ENCODE measurements at regions not wholly inside any gene's neighbourhood (a gene's known extent, or its start where the extent isn't known, plus 50 kb on each side); places are given as distances from the start of the nearest gene placed in this dataset.

- H3K27ac ChIP-seq (ENCODE audit: low read depth in 1 of 2, low read length in 2 of 2): no peak overlapping the region
- no peak for TF ChIP-seq NR2F2 (IDR thresholded peaks at IDR 0.05)
- TF ChIP-seq FOXA1 (IDR thresholded peaks at IDR 0.05): no peak
- WGBS: 45% methylated on average over 13 of the region's 13 CpGs
- no peak for DNase-seq (ENCODE audit: low spot score)
- H3K9me3 ChIP-seq (ENCODE audit: control insufficient read depth in 4 of 4, low read length in 3 of 4): no peaks in the 10 kb centered on the region
- H3K36me3 ChIP-seq (ENCODE audit: control insufficient read depth in 4 of 4, insufficient read depth in 3 of 4, low read depth in 1 of 4, low read length in 3 of 4): no peaks in the 10 kb centered on the region
- H3K27me3 ChIP-seq (ENCODE audit: control insufficient read depth in 4 of 4, insufficient read depth in 4 of 4, low read length in 3 of 4): peaks cover 0 to 6% (median 0%) of the 10 kb centered on the region in 4 donors
- H3K9ac ChIP-seq (ENCODE audit: low read depth in 1 of 2, low read length in 2 of 2): no peak overlapping the region
- H3K4me3 ChIP-seq (ENCODE audit: low read depth in 1 of 3, low read length in 3 of 3): no peak overlapping the region
- no peaks in the 10 kb centered on the region for H3K4me1 ChIP-seq (ENCODE audit: control insufficient read depth in 4 of 4, insufficient read depth in 4 of 4, low read length in 3 of 4)
These were observed 284.2 kb upstream of the ATP11B start for GRCh38 chr3:182508919-182509711.

GRCh38 chr3:182509844-182510460 is 283.4 kb upstream of the ATP11B start:
- Histone ChIP-seq H3K4me3 (ENCODE audit: low read depth in 1 of 3, low read length in 3 of 3) (no peak overlapping the region), H3K9me3 (ENCODE audit: control insufficient read depth in 4 of 4, low read length in 3 of 4) (no peaks in the 10 kb centered on the region), H3K27ac (ENCODE audit: low read depth in 1 of 2, low read length in 2 of 2) (no peak overlapping the region), H3K4me1 (ENCODE audit: control insufficient read depth in 4 of 4, insufficient read depth in 4 of 4, low read length in 3 of 4) (no peaks in the 10 kb centered on the region), H3K9ac (ENCODE audit: low read depth in 1 of 2, low read length in 2 of 2) (no peak overlapping the region), H3K27me3 (ENCODE audit: control insufficient read depth in 4 of 4, insufficient read depth in 4 of 4, low read length in 3 of 4) (peaks cover 0 to 6% (median 0%) of the 10 kb centered on the region in 4 donors), H3K36me3 (ENCODE audit: control insufficient read depth in 4 of 4, insufficient read depth in 3 of 4, low read depth in 1 of 4, low read length in 3 of 4) (no peaks in the 10 kb centered on the region)
- DNase-seq (ENCODE audit: low spot score): no peak
- TF ChIP-seq ZBTB33 (IDR thresholded peaks at IDR 0.05): no peak
- TF ChIP-seq FOXA1 (IDR thresholded peaks at IDR 0.05): no peak
- no peak for TF ChIP-seq ATF3 (IDR thresholded peaks at IDR 0.05)
- TF ChIP-seq CTCF (IDR thresholded peaks at IDR 0.05; ENCODE audit: low read depth, low read length, missing input control): no peak
- TF ChIP-seq HNF4A (conservative IDR thresholded peaks at IDR 0.05): no peak
- TF ChIP-seq GABPA (IDR thresholded peaks at IDR 0.05 in 1 of 2, conservative IDR thresholded peaks at IDR 0.05 in 1 of 2): no peak
- no peak for TF ChIP-seq RAD21 (IDR thresholded peaks at IDR 0.05)
- no peak for TF ChIP-seq HNF4G (IDR thresholded peaks at IDR 0.05)
- TF ChIP-seq MAX (IDR thresholded peaks at IDR 0.05): no peak
- TF ChIP-seq FOXA2 (IDR thresholded peaks at IDR 0.05): no peak
- TF ChIP-seq SP1 (IDR thresholded peaks at IDR 0.05): no peak
- TF ChIP-seq REST (IDR thresholded peaks at IDR 0.05): no peak
- no peak for TF ChIP-seq TAF1 (conservative IDR thresholded peaks at IDR 0.05)
- no peak for TF ChIP-seq RXRA (IDR thresholded peaks at IDR 0.05)
- TF ChIP-seq NR2F2 (IDR thresholded peaks at IDR 0.05): no peak
- no peak for TF ChIP-seq EGR1 (IDR thresholded peaks at IDR 0.05; ENCODE audit: low read depth in 2 of 2)
- WGBS: 76% methylated on average over 1 of the region's 1 CpG
